HepG2 (cell line): ENCODE measurements at regions not wholly inside any gene's neighbourhood (a gene's known extent, or its start where the extent isn't known, plus 50 kb on each side); places are given as distances from the start of the nearest gene placed in this dataset.

ENCODE experiments used
- CC2D1A ChIP-seq: sonication (generic); formaldehyde crosslinking; IDR thresholded peaks from 2 replicates; pipeline ENCODE4 v1.8.1; 2023; ENCODE audit warnings: mild to moderate bottlenecking, missing genetic modification reagents
- ELF3 ChIP-seq: IDR thresholded peaks from 2 replicates; pipeline ENCODE4 v1.6.1; 2016; ENCODE audit warnings: missing genetic modification reagents, missing compliant biosample characterization
- HDAC6 ChIP-seq: fragments of 200-600 bp; sonication (generic); IDR thresholded peaks from 2 replicates; pipeline ENCODE4 v1.7.0; 2017; ENCODE audit warnings: mild to moderate bottlenecking, antibody characterized with exemption, low read length, low read depth
- KLF13 ChIP-seq: sonication (generic); formaldehyde crosslinking; IDR thresholded peaks from 2 replicates; pipeline ENCODE4 v1.4.0; 2020; ENCODE audit warnings: mild to moderate bottlenecking, missing genetic modification reagents
- REPIN1 ChIP-seq: sonication (generic); formaldehyde crosslinking; IDR thresholded peaks from 2 replicates; pipeline ENCODE4 v1.8.0; 2022; ENCODE audit warnings: missing genetic modification reagents, low read depth, mild to moderate bottlenecking, borderline replicate concordance
- SAFB2 ChIP-seq: sonication (generic); formaldehyde crosslinking; IDR thresholded peaks from 2 replicates; pipeline ENCODE4 v1.5.1; 2020; ENCODE audit warnings: missing genetic modification reagents, low read depth, mild to moderate bottlenecking, borderline replicate concordance
- TBL1XR1 ChIP-seq: fragments of 150-350 bp; IDR thresholded peaks from 2 replicates; pipeline ENCODE4 v1.6.1; 2014; ENCODE audit warnings: borderline replicate concordance, low read length; ENCODE audit not compliant: partially characterized antibody
- ZHX1 ChIP-seq: sonication (generic); formaldehyde crosslinking; IDR thresholded peaks from 2 replicates; pipeline ENCODE4 v1.8.1; 2022; ENCODE audit warnings: low read depth, mild to moderate bottlenecking, missing genetic modification reagents
- ZNF574 ChIP-seq: sonication (generic); formaldehyde crosslinking; IDR thresholded peaks from 2 replicates; pipeline ENCODE4 v1.4.0; 2020; ENCODE audit warnings: missing genetic modification reagents
- ZNF607 ChIP-seq: sonication (generic); formaldehyde crosslinking; IDR thresholded peaks from 2 replicates; pipeline ENCODE4 v1.5.1; 2020; ENCODE audit warnings: missing genetic modification reagents, mild to moderate bottlenecking, borderline replicate concordance
- ZNF780A ChIP-seq: sonication (generic); formaldehyde crosslinking; IDR thresholded peaks from 2 replicates; pipeline ENCODE4 v1.8.0; 2022; ENCODE audit warnings: mild to moderate bottlenecking, missing genetic modification reagents, moderate library complexity

DNA sequence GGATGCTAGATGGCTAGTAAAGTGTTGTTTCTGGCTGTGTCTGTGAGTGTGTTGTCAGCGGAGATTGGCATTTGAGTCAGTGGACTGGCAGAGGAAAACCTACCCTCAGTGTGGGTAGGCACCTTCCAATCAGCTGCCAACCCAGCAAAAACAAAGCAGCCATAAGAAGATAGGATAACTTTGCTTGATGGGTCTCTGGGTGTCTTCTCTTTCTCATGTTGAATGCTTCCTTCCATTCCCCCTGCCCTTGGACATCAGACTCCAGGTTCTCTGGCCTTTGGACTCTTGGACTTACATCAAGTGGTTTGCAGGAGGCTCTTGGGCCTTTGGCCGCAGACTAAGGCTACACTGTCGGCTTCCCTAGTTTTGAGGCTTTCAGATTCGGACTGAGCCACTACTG is 429.0 kb upstream of the ZNF804A start (continued):
- TF ChIP-seq ZHX1 (CRISPR knock-in tag) (no peak), HDAC6 (no peak), ZNF574 (CRISPR knock-in tag) (no peak), TBL1XR1 (no peak), REPIN1 (CRISPR knock-in tag) (no peak), KLF13 (CRISPR knock-in tag) (no peak), ZNF780A (CRISPR knock-in tag) (no peak), ZNF607 (CRISPR knock-in tag) (no peak), SAFB2 (CRISPR knock-in tag) (no peak), CC2D1A (CRISPR knock-in tag) (no peak), ELF3 (CRISPR knock-in tag) (no peak)
